Prostate gland (tissue), 2 donors: ENCODE measurements at regions not wholly inside any gene's neighbourhood (a gene's known extent, or its start where the extent isn't known, plus 50 kb on each side); places are given as distances from the start of the nearest gene placed in this dataset.

Experiments
- CTCF ChIP-seq, 4 experiments: fragments of 200-600 bp in 2 of 4; fragments of 450-650 bp in 2 of 4; sonication (generic) in 2 of 4; IDR thresholded peaks; 1 replicate in 3 of 4; 2 replicates in 1 of 4; pipeline ENCODE4 v1.5.1; 2016 to 2019; ENCODE audit warnings: antibody characterized with exemption in 4 of 4, mild to moderate bottlenecking in 2 of 4, moderate library complexity in 2 of 4
- POLR2A ChIP-seq: fragments of 450-650 bp; IDR thresholded peaks from one replicate; pipeline ENCODE4 v1.6.1; 2016; ENCODE audit warnings: antibody characterized with exemption, mild to moderate bottlenecking

DNA sequence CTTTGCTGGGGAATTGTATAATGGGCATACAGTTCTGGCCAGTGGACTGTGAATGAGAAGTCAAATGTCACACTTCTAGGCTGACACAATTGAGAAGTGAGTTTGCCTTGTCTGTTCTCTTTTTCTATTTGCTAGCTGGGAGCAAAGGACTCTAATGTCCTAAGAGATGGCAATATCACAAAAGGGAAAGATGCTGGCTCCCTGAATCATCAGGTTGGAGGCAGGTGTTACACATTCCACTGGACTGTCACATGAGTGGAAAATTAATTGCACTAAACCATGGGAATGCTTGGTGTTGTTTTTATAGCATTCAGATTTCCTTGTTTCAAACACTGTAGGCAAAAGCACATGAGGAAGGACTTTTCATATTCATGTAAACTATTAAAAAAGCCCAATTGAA lies 388.3 kb downstream of the ADAM29 start:
- no peak for TF ChIP-seq CTCF (IDR thresholded peaks at IDR 0.05)
- no peak for TF ChIP-seq POLR2A
